PC-9 (cell line): ENCODE measurements at regions not wholly inside any gene's neighbourhood (a gene's known extent, or its start where the extent isn't known, plus 50 kb on each side); places are given as distances from the start of the nearest gene placed in this dataset.

Experiments used
- BruUV-seq: library from RNA; stranded (reverse); fragments of 400-500 nt; replicated peaks from 2 replicates; lab custom pipeline; 2021; lab: Mats Ljungman, UMichigan
- CTCF ChIA-PET: fragments of 300-600 bp; sonication (Branson Sonifier 250); formaldehyde crosslinking; loops from one replicate; lab custom pipeline; 2022; ENCODE audit warnings: antibody characterized with exemption; lab: Charles Lee
- POLR2A ChIA-PET: fragments of 300-600 bp; sonication (Branson Sonifier 250); formaldehyde crosslinking; loops from one replicate; lab custom pipeline; 2022; ENCODE audit warnings: antibody characterized with exemption; ENCODE audit not compliant: unreplicated experiment; lab: Charles Lee
- DNase-seq, 2 experiments: peaks; one replicate each; pipeline versions ENCODE4 v3.0.0 to v3.0.0-alpha.2; 2015 to 2022; ENCODE audit warnings: mixed read lengths in 1 of 2
- H2AFZ ChIP-seq: fragments of 200-600 bp; sonication (generic); 2 replicates; pipeline ENCODE4 v1.8.1; 2017; ENCODE audit warnings: antibody characterized with exemption
- H3F3A ChIP-seq: fragments of 200-600 bp; sonication (generic); 2 replicates; pipeline ENCODE4 v1.8.1; 2017; ENCODE audit warnings: antibody characterized with exemption, mild to moderate bottlenecking, low read depth; ENCODE audit not compliant: insufficient read depth
- H3K27ac ChIP-seq: fragments of 200-600 bp; sonication (generic); 2 replicates; pipeline ENCODE4 v1.6.1; 2016; ENCODE audit warnings: mixed run types
- H3K27me3 ChIP-seq: fragments of 200-600 bp; sonication (generic); 2 replicates; pipeline ENCODE4 v1.6.1; 2016; ENCODE audit warnings: low read depth, mixed run types; ENCODE audit not compliant: insufficient read depth
- H3K36me3 ChIP-seq: fragments of 200-600 bp; sonication (generic); 2 replicates; pipeline ENCODE4 v1.6.1; 2016; ENCODE audit warnings: low read depth, mixed run types
- H3K4me1 ChIP-seq: fragments of 200-600 bp; sonication (generic); replicated peaks from 2 replicates; pipeline ENCODE4 v1.6.1; 2016; ENCODE audit warnings: mixed run types; ENCODE audit not compliant: insufficient read depth
- H3K4me2 ChIP-seq: fragments of 200-600 bp; sonication (generic); 2 replicates; pipeline ENCODE4 v1.6.1; 2017; ENCODE audit warnings: mixed run types
- H3K4me3 ChIP-seq: fragments of 200-600 bp; sonication (generic); 2 replicates; pipeline ENCODE4 v1.6.1; 2016; ENCODE audit warnings: mixed run types
- H3K79me2 ChIP-seq: fragments of 200-600 bp; sonication (generic); 2 replicates; pipeline ENCODE4 v1.6.1; 2017; ENCODE audit warnings: low read depth, mixed run types
- H3K9me2 ChIP-seq: fragments of 200-600 bp; sonication (generic); 2 replicates; pipeline ENCODE4 v1.8.1; 2017; ENCODE audit warnings: mild to moderate bottlenecking; ENCODE audit not compliant: insufficient read depth
- H3K9me3 ChIP-seq: fragments of 200-600 bp; sonication (generic); 2 replicates; pipeline ENCODE4 v1.8.1; 2016; ENCODE audit warnings: low read depth; ENCODE audit not compliant: insufficient read depth
- H4K20me1 ChIP-seq: fragments of 200-600 bp; sonication (generic); 2 replicates; pipeline ENCODE4 v1.8.1; 2017; ENCODE audit not compliant: insufficient read depth
- CTCF ChIP-seq: fragments of 200-600 bp; sonication (generic); conservative IDR thresholded peaks from 2 replicates; pipeline ENCODE4 v1.6.1; 2017; ENCODE audit warnings: mixed run types, antibody characterized with exemption, mild to moderate bottlenecking, moderate library complexity
- EZH2 ChIP-seq: fragments of 200-600 bp; sonication (generic); IDR thresholded peaks from 2 replicates; pipeline ENCODE4 v1.8.0; 2017; ENCODE audit warnings: antibody characterized with exemption, low read depth
- intact Hi-C: fragments of 100-400 bp; cut with micrococcal nuclease; formaldehyde crosslinking; loops from one replicate; pipeline ENCODE4 v1.10.0; 2022; ENCODE audit not compliant: unreplicated experiment

- no peak overlapping the region for H3K27ac ChIP-seq
- no peaks in the 10 kb centered on the region for H4K20me1 ChIP-seq
- H2AFZ ChIP-seq = no peak overlapping the region
- ChIA-PET CTCF (no interaction called here), POLR2A (no interaction called here)
- H3K4me1 ChIP-seq = no peaks in the 10 kb centered on the region
- H3K79me2 ChIP-seq = no peaks in the 10 kb centered on the region
- DNase-seq = no peak
- H3K36me3 ChIP-seq = no peaks in the 10 kb centered on the region
- H3K9me2 ChIP-seq = no peaks in the 10 kb centered on the region
- no peak overlapping the region for H3K4me2 ChIP-seq
- H3K27me3 ChIP-seq = peaks cover 60% of the 10 kb centered on the region
- no TSS peak for BruUV-seq
- H3K4me3 ChIP-seq = no peak overlapping the region
- no peaks in the 10 kb centered on the region for H3K9me3 ChIP-seq
- TF ChIP-seq CTCF = no peak
- TF ChIP-seq EZH2 = no peak
- no peaks in the 10 kb centered on the region for H3F3A ChIP-seq
- intact Hi-C loops = no loop called here
Observed at GRCh38 chr9:89969156-89969675, 364.4 kb downstream of the GADD45G start.

GRCh38 chr9:89969881-89970639 lies 365.2 kb downstream of the GADD45G start:
- H3K9me2 ChIP-seq = no peaks in the 10 kb centered on the region
- BruUV-seq = no TSS peak
- H2AFZ ChIP-seq = no peak overlapping the region
- H3K4me3 ChIP-seq = no peak overlapping the region
- H4K20me1 ChIP-seq = no peaks in the 10 kb centered on the region
- peaks cover 52% of the 10 kb centered on the region for H3K27me3 ChIP-seq
- no peaks in the 10 kb centered on the region for H3K9me3 ChIP-seq
- no peak overlapping the region for H3K4me2 ChIP-seq
- H3K79me2 ChIP-seq = no peaks in the 10 kb centered on the region
- CTCF ChIA-PET = no interaction called here
- no peak overlapping the region for H3K27ac ChIP-seq
- intact Hi-C loops = no loop called here
- no peak for TF ChIP-seq CTCF
- no peak for TF ChIP-seq EZH2
- no peaks in the 10 kb centered on the region for H3K4me1 ChIP-seq
- no peaks in the 10 kb centered on the region for H3F3A ChIP-seq
- POLR2A ChIA-PET = no interaction called here
- no peaks in the 10 kb centered on the region for H3K36me3 ChIP-seq
- no peak for DNase-seq

GRCh38 chr9:89970701-89971100 lies 365.9 kb downstream of the GADD45G start:
- DNase-seq = no peak
- H3K36me3 ChIP-seq = no peaks in the 10 kb centered on the region
- no peak overlapping the region for H3K27ac ChIP-seq
- H4K20me1 ChIP-seq = no peaks in the 10 kb centered on the region
- no TSS peak for BruUV-seq
- ChIA-PET POLR2A (no interaction called here), CTCF (no interaction called here)
- H3F3A ChIP-seq = no peaks in the 10 kb centered on the region
- no peak for TF ChIP-seq EZH2
- TF ChIP-seq CTCF = no peak
- H3K4me3 ChIP-seq = no peak overlapping the region
- no peaks in the 10 kb centered on the region for H3K4me1 ChIP-seq
- no peak overlapping the region for H2AFZ ChIP-seq
- no peaks in the 10 kb centered on the region for H3K79me2 ChIP-seq
- intact Hi-C loops = no loop called here
- H3K9me2 ChIP-seq = no peaks in the 10 kb centered on the region
- H3K4me2 ChIP-seq = no peak overlapping the region
- peaks cover 47% of the 10 kb centered on the region for H3K27me3 ChIP-seq
- H3K9me3 ChIP-seq = no peaks in the 10 kb centered on the region
